ENCODE measurements at regions not wholly inside any gene's neighbourhood (a gene's known extent, or its start where the extent isn't known, plus 50 kb on each side); places are given as distances from the start of the nearest gene placed in this dataset.

- BruUV-seq (replicated peaks) = no TSS peak
- CTCF ChIA-PET = no interaction called here
- FAIRE-seq (no peak), DNase-seq (ENCODE audit: low read depth, low spot score) (no peak), ATAC-seq (no peak)
- in situ Hi-C loops (cut with MboI) (no loop called here), intact Hi-C loops (cut with micrococcal nuclease; ENCODE audit: unreplicated experiment) (no loop called here)
- SMC1A ChIA-PET (ENCODE audit: uncharacterized antibody, unreplicated experiment) = no interaction called here
- Histone ChIP-seq H4K20me1 (ENCODE audit: control insufficient read depth, insufficient read depth) (no peaks in the 10 kb centered on the region), H3K36me3 (ENCODE audit: control insufficient read depth in 2 of 2, insufficient read depth in 2 of 2, low read length in 1 of 2) (no peaks in the 10 kb centered on the region), H3K27me3 (replicated peaks in 1 of 2; ENCODE audit: control insufficient read depth in 2 of 2, insufficient read depth in 2 of 2, low read length in 1 of 2) (no peaks in the 10 kb centered on the region; a peak in 1 of 4 replicates), H3K9ac (ENCODE audit: control insufficient read depth, insufficient read depth, low read length) (no peak overlapping the region), H3K79me2 (ENCODE audit: control insufficient read depth, insufficient read depth, low read length) (no peaks in the 10 kb centered on the region), H3K4me2 (ENCODE audit: control insufficient read depth, insufficient read depth) (no peak overlapping the region), H3K4me3 (no peak overlapping the region), H2AFZ (ENCODE audit: control insufficient read depth, low read depth, low read length) (no peak overlapping the region), H3K9me3 (replicated peaks; ENCODE audit: control insufficient read depth, insufficient read depth, low read length) (no peaks in the 10 kb centered on the region), H3K27ac (ENCODE audit: control insufficient read depth, insufficient read depth) (no peak overlapping the region), H3K4me1 (ENCODE audit: control insufficient read depth, insufficient read depth, low read length) (no peaks in the 10 kb centered on the region)
- TF ChIP-seq CTCF (IDR thresholded peaks at IDR 0.05 in 2 of 3, conservative IDR thresholded peaks at IDR 0.05 in 1 of 3; ENCODE audit: control insufficient read depth in 2 of 3, extremely low read depth in 1 of 3, insufficient read depth in 1 of 3, low read depth in 3 of 3, low read length in 3 of 3) (no peak), TBL1XR1 (IDR thresholded peaks at IDR 0.05; ENCODE audit: low read depth, low read length) (no peak), PML (IDR thresholded peaks at IDR 0.05; ENCODE audit: low read length) (no peak), ATF2 (IDR thresholded peaks at IDR 0.05; ENCODE audit: low read length) (no peak), TAF1 (IDR thresholded peaks at IDR 0.05; ENCODE audit: borderline replicate concordance, low read depth, low read length) (no peak), MXI1 (IDR thresholded peaks at IDR 0.05; ENCODE audit: low read depth, low read length) (no peak)
- 65% methylated on average over 5 of the region's 5 CpGs for WGBS (ENCODE audit: insufficient coverage, insufficient replicate concordance, low lambda C conversion rate, missing lambda C conversion rate)
- RAD21 ChIA-PET (ENCODE audit: unreplicated experiment) = no interaction called here
- POLR2A ChIA-PET = no interaction called here
These were observed 135.8 kb downstream of the RAMP3 start for GRCh38 chr7:45293295-45293942.

Data from GM12878 (cell line).